HG03064 (cell line): ENCODE measurements at regions not wholly inside any gene's neighbourhood (a gene's known extent, or its start where the extent isn't known, plus 50 kb on each side); places are given as distances from the start of the nearest gene placed in this dataset.
"Not testable (repeated sequence)": the region's sequence is repeated elsewhere in the genome, so short reads cannot be mapped to it uniquely, and the experiment has no call there.

Experiments used
- ATAC-seq: cut with Tn5 transposase; IDR thresholded peaks from one replicate; pipeline ENCODE4 v1.9.1; 2021; ENCODE audit warnings: low read depth; ENCODE audit not compliant: unreplicated experiment

- no peak for ATAC-seq
Observed at GRCh38 chr2:111519071-111519470, 364.9 kb downstream of the ANAPC1 start.

GRCh38 chr2:111522231-111522768 is 361.7 kb downstream of the ANAPC1 start:
- ATAC-seq, result no peak

GRCh38 chr2:111523009-111523408 is 361.0 kb downstream of the ANAPC1 start:
- ATAC-seq, result no peak

GRCh38 chr2:111525026-111525425 is 359.0 kb downstream of the ANAPC1 start:
- ATAC-seq, result not testable (repeated sequence)

GRCh38 chr2:111526041-111526639 is 357.9 kb downstream of the ANAPC1 start:
- ATAC-seq, result not testable (repeated sequence)

GRCh38 chr2:111527707-111528400 is 356.1 kb downstream of the ANAPC1 start:
- not testable (repeated sequence) for ATAC-seq

GRCh38 chr2:111529022-111529421 is 355.0 kb downstream of the ANAPC1 start:
- not testable (repeated sequence) for ATAC-seq

GRCh38 chr2:111530239-111530965 is 353.6 kb downstream of the ANAPC1 start:
- ATAC-seq, result not testable (repeated sequence)

GRCh38 chr2:111532682-111533556 is 351.1 kb downstream of the ANAPC1 start:
- ATAC-seq, result not testable (repeated sequence)

GRCh38 chr2:111533557-111534247 is 350.3 kb downstream of the ANAPC1 start:
- ATAC-seq, result not testable (repeated sequence)

- no peak for ATAC-seq
Observed at GRCh38 chr2:111534910-111535352, 349.1 kb downstream of the ANAPC1 start.

GRCh38 chr2:111535404-111535803 is 348.6 kb downstream of the ANAPC1 start:
- no peak for ATAC-seq

GRCh38 chr2:111537078-111537655 is 346.8 kb downstream of the ANAPC1 start:
- ATAC-seq, result no peak

GRCh38 chr2:111539991-111540390 is 344.0 kb downstream of the ANAPC1 start:
- ATAC-seq, result not testable (repeated sequence)

GRCh38 chr2:111542120-111542774 is 341.7 kb downstream of the ANAPC1 start:
- not testable (repeated sequence) for ATAC-seq

GRCh38 chr2:111544006-111544405 is 340.0 kb downstream of the ANAPC1 start:
- ATAC-seq, result not testable (repeated sequence)

- ATAC-seq, result not testable (repeated sequence)
Observed at GRCh38 chr2:111545723-111546431, 338.1 kb downstream of the ANAPC1 start.

GRCh38 chr2:111546578-111546977 is 337.4 kb downstream of the ANAPC1 start:
- ATAC-seq, result not testable (repeated sequence)
